ENCODE measurements at regions not wholly inside any gene's neighbourhood (a gene's known extent, or its start where the extent isn't known, plus 50 kb on each side); places are given as distances from the start of the nearest gene placed in this dataset.
A peak's percentile ranks its signal among the peaks of the same experiment; 100 is the strongest.

DNA sequence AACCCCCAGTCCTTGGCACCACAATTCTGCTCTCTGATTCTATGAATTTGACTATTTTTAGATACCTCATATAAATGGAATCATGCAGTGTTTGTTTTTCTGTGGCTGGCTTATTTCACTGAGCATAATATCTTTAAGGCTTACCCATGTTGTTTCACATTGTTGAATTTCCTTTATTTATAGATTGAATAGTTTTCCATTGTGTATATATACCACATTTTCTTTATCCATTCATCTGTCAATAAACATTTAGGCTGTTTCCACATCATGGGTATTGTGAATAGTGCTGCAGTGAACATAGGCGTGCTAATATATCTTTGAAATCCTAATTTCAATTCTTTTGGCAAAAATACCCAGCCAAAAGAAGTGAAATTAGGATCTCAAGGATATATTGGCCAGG, 126.7 kb upstream of the SLC38A2 start:
- DNase-seq (ENCODE audit: low read depth) = no peak
- TF ChIP-seq, protein P1, sequence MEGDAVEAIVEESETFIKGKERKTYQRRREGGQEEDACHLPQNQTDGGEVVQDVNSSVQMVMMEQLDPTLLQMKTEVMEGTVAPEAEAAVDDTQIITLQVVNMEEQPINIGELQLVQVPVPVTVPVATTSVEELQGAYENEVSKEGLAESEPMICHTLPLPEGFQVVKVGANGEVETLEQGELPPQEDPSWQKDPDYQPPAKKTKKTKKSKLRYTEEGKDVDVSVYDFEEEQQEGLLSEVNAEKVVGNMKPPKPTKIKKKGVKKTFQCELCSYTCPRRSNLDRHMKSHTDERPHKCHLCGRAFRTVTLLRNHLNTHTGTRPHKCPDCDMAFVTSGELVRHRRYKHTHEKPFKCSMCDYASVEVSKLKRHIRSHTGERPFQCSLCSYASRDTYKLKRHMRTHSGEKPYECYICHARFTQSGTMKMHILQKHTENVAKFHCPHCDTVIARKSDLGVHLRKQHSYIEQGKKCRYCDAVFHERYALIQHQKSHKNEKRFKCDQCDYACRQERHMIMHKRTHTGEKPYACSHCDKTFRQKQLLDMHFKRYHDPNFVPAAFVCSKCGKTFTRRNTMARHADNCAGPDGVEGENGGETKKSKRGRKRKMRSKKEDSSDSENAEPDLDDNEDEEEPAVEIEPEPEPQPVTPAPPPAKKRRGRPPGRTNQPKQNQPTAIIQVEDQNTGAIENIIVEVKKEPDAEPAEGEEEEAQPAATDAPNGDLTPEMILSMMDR (IDR thresholded peaks at IDR 0.05; ENCODE audit: insufficient read depth, low read depth, low read length, missing control alignments) = no peak
- no peak overlapping the region for H3K4me3 ChIP-seq (ENCODE audit: low read length)

DNA sequence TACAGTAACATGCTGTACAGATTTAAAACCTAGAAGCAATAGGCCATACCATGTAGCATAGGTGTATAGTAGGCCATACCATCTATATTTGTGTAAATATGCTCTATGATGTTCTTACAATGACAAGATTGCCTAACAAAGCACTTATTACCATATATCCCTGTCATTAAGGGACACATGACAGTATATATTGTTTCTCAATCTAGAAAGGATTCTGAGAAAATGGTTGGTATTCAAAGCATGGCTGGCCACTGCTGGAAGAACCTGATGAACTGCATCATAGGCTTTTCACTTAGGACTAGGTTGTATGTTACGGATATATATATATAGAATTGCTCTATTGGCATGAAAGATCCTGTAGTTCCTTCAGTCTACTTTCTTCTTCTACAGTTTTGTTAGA, 125.2 kb upstream of the SLC38A2 start:
- DNase-seq (ENCODE audit: low read depth) = no peak
- H3K4me3 ChIP-seq (ENCODE audit: low read length) = no peak overlapping the region
- TF ChIP-seq, protein P1 (IDR thresholded peaks at IDR 0.05; ENCODE audit: insufficient read depth, low read depth, low read length, missing control alignments) = no peak

DNA sequence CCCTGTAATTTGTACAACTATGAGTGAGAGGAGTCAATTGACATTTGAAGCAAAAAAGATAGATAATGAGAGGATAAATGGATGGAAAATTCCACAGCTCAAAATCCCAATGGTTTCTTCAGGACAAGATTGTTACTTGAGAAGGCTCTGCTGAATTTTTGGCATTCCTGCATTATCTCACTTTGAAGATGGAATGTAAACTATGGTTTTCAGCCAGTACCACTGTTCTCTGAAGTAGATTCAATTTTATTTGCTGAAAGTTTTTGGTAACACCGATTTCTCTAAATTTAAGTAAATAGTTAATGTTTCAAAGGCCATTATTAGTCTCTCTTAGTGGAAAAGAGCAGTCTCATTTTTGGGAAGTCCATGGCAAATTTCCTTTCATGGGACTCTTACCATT, 121.9 kb upstream of the SLC38A2 start:
- TF ChIP-seq, protein P1 (IDR thresholded peaks at IDR 0.05; ENCODE audit: insufficient read depth, low read depth, low read length, missing control alignments) = no peak
- no peak for DNase-seq (ENCODE audit: low read depth)
- no peak overlapping the region for H3K4me3 ChIP-seq (ENCODE audit: low read length)

DNA sequence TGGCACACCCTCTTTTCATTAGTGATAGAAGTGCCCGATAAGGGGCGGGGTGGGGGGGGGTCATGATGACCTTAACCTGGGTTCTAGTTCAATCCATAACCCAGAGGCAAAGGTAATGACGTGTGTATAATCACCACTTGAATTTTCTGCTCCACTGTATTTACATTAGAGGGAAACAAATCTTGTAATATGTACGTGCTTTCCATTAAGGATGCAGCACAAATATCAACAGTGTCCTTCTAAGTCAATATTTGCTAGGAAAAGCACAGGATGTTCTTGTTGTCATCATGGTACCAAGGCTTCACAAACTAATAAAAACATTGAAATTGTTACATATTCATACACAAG, 121.2 kb upstream of the SLC38A2 start:
- TF ChIP-seq, protein P1 (IDR thresholded peaks at IDR 0.05; ENCODE audit: insufficient read depth, low read depth, low read length, missing control alignments) = no peak
- DNase-seq (ENCODE audit: low read depth) = no peak
- no peak overlapping the region for H3K4me3 ChIP-seq (ENCODE audit: low read length)

DNA sequence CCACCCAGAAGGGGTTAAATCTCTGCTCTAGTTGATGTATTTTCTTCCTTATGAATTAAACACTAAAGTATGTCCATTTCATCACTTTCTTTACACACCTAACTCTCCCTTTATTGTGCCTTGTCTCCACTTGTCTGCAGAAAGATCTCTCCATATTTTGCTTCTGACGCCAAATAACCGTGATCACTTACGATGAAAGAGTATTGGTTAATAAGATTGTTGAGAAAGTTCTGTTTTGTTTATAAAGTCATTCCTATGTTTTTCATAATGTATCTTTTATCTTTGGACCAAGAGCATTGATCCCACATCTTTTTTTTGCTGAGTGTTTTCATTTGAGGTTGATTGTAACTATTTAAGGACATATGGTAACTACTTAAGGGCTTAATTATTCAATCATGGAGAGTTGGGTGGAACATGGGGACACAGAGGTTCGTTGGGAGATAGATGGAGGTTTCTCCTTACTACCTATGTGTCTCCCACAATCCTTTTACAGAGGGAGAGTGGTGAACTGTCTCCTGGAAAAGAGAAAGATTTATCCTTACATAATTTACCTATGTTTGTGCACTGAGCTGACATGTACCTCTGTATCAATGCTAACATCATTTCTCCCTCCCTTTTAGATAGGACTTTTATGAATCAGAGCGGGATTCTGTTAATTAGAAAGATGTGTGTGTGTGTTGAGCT, 120.7 kb upstream of the SLC38A2 start:
- no peak overlapping the region for H3K4me3 ChIP-seq (ENCODE audit: low read length)
- TF ChIP-seq, protein P1 (IDR thresholded peaks at IDR 0.05; ENCODE audit: insufficient read depth, low read depth, low read length, missing control alignments) = no peak
- DNase-seq (ENCODE audit: low read depth) = peak; percentile 96

DNA sequence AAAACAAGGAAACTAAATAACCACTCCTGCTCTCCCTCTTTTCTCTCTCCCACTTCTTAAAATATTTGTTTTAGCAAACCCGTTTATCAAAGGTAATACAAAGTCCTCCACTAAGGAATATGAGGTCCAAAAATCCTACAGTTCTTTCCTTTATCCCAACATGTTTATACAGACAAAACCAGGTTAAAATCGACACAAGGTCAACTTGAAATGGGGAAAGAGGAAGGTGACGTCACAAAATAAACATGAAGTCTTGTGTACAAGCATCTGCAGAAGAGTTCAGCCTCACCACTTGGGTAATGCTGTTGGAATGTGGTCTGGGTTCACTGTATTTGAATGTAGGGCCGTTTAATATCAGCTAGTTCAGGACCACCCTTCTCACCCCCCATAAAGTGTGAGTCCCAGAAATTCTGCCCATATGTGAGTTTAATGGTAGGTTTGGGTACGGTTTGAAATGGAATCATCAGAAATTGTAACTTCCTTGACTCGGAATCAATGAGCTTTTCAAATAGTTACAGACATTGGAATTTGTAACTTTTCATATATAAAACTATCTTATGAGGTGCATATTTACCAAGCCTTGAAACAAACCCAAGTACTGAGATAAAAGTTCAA, 120.0 kb upstream of the SLC38A2 start:
- H3K4me3 ChIP-seq (ENCODE audit: low read length) = peak overlapping the region; percentile 25
- TF ChIP-seq, protein P1 (IDR thresholded peaks at IDR 0.05; ENCODE audit: insufficient read depth, low read depth, low read length, missing control alignments) = no peak
- DNase-seq (ENCODE audit: low read depth) = peak; percentile 98

DNA sequence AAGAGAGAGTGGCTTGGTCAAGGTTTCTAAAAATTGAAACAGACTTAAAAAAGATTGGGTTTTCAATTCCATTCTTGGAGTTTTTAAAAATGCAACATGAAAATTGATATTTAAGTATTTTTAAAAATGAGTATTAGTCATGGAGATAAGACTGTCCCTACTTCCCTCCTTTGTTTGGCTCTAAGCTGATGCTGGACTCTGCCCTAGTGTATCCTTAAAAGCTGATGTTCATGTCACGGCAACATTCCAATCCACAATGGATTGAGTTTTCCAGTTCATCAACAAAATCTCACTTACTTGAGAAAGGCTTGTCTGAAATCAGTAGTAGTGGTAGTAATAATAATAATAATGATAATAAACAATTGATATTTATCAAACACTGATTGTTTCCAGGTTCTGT, 119.0 kb upstream of the SLC38A2 start:
- no peak overlapping the region for H3K4me3 ChIP-seq (ENCODE audit: low read length)
- DNase-seq (ENCODE audit: low read depth) = no peak
- TF ChIP-seq, protein P1 (IDR thresholded peaks at IDR 0.05; ENCODE audit: insufficient read depth, low read depth, low read length, missing control alignments) = no peak

All from epithelial cell of esophagus (primary cell).